Spinal cord (tissue), 9 donors: ENCODE measurements at regions not wholly inside any gene's neighbourhood (a gene's known extent, or its start where the extent isn't known, plus 50 kb on each side); places are given as distances from the start of the nearest gene placed in this dataset.

Experiments used
- DNase-seq, 6 donors: peaks; one replicate each; pipeline versions ENCODE4 v3.0.0 to v3.0.0-alpha.2; 2013 to 2015; ENCODE audit warnings: low spot score in 6 of 6, low read depth in 4 of 6
- H3K27ac ChIP-seq: one replicate; pipeline ENCODE4 v1.5.1; 2013; ENCODE audit warnings: low read depth, low read length, control low read depth
- H3K27me3 ChIP-seq: one replicate; pipeline ENCODE4 v1.6.1; 2013; ENCODE audit warnings: low read length; ENCODE audit not compliant: control insufficient read depth, insufficient read depth
- H3K36me3 ChIP-seq: one replicate; pipeline ENCODE4 v1.6.1; 2013; ENCODE audit warnings: low read length; ENCODE audit not compliant: control insufficient read depth, insufficient read depth
- H3K4me1 ChIP-seq: one replicate; pipeline ENCODE4 v1.6.1; 2013; ENCODE audit warnings: low read length; ENCODE audit not compliant: control insufficient read depth, insufficient read depth
- H3K4me3 ChIP-seq: one replicate; pipeline ENCODE4 v1.5.1; 2013; ENCODE audit warnings: low read depth, low read length, control low read depth
- H3K9me3 ChIP-seq: one replicate; pipeline ENCODE4 v1.6.1; 2013; ENCODE audit warnings: low read length; ENCODE audit not compliant: control insufficient read depth, insufficient read depth
- WGBS: methylation state at CpG from one replicate; pipeline ENCODE4 v1.1.5; 2013; ENCODE audit warnings: missing lambda C conversion rate; ENCODE audit not compliant: insufficient coverage; 5-methylcytosine and 5-hydroxymethylcytosine counted together
- donor health status: healthy.

GRCh38 chr4:122537388-122538135 lies 81.0 kb upstream of the IL2 start:
- H3K9me3 ChIP-seq: no peaks in the 10 kb centered on the region
- no peaks in the 10 kb centered on the region for H3K4me1 ChIP-seq
- no peak overlapping the region for H3K4me3 ChIP-seq
- H3K27me3 ChIP-seq: no peaks in the 10 kb centered on the region
- no peak overlapping the region for H3K27ac ChIP-seq
- 44% methylated on average over 1 of the region's 2 CpGs for WGBS
- peak in 1 of 6 donors; percentile 6 for DNase-seq
- no peaks in the 10 kb centered on the region for H3K36me3 ChIP-seq

GRCh38 chr4:122536001-122536400 lies 79.5 kb upstream of the IL2 start:
- DNase-seq: no peak
- H3K4me1 ChIP-seq: no peaks in the 10 kb centered on the region
- no peaks in the 10 kb centered on the region for H3K36me3 ChIP-seq
- no CpG with 5 or more reads among the region's 1 CpG for WGBS
- H3K27ac ChIP-seq: no peak overlapping the region
- no peaks in the 10 kb centered on the region for H3K9me3 ChIP-seq
- no peaks in the 10 kb centered on the region for H3K27me3 ChIP-seq
- no peak overlapping the region for H3K4me3 ChIP-seq

GRCh38 chr4:122534776-122535175 lies 78.3 kb upstream of the IL2 start:
- no peak for DNase-seq
- H3K36me3 ChIP-seq: no peaks in the 10 kb centered on the region
- no peaks in the 10 kb centered on the region for H3K4me1 ChIP-seq
- no peaks in the 10 kb centered on the region for H3K27me3 ChIP-seq
- no peaks in the 10 kb centered on the region for H3K9me3 ChIP-seq
- H3K4me3 ChIP-seq: no peak overlapping the region
- H3K27ac ChIP-seq: no peak overlapping the region

- no peaks in the 10 kb centered on the region for H3K27me3 ChIP-seq
- no peak for DNase-seq
- WGBS: 80% methylated on average over 1 of the region's 2 CpGs
- no peak overlapping the region for H3K27ac ChIP-seq
- no peak overlapping the region for H3K4me3 ChIP-seq
- H3K36me3 ChIP-seq: no peaks in the 10 kb centered on the region
- no peaks in the 10 kb centered on the region for H3K4me1 ChIP-seq
- H3K9me3 ChIP-seq: no peaks in the 10 kb centered on the region
These were observed 77.3 kb upstream of the IL2 start for GRCh38 chr4:122533841-122534240.

GRCh38 chr4:122532766-122533165 lies 76.2 kb upstream of the IL2 start:
- Histone ChIP-seq H3K27ac (no peak overlapping the region), H3K9me3 (no peaks in the 10 kb centered on the region), H3K36me3 (no peaks in the 10 kb centered on the region), H3K4me1 (no peaks in the 10 kb centered on the region), H3K4me3 (no peak overlapping the region), H3K27me3 (no peaks in the 10 kb centered on the region)
- DNase-seq: no peak
- 60% methylated on average over 1 of the region's 2 CpGs for WGBS

- 89% methylated on average over 2 of the region's 3 CpGs for WGBS
These were observed 75.0 kb upstream of the IL2 start for GRCh38 chr4:122531514-122531913.

GRCh38 chr4:122531038-122531437 lies 74.5 kb upstream of the IL2 start:
- H3K36me3 ChIP-seq: no peaks in the 10 kb centered on the region
- H3K4me1 ChIP-seq: no peaks in the 10 kb centered on the region
- H3K27ac ChIP-seq: no peak overlapping the region
- no peak overlapping the region for H3K4me3 ChIP-seq
- WGBS: no CpG with 5 or more reads among the region's 1 CpG
- no peaks in the 10 kb centered on the region for H3K27me3 ChIP-seq
- no peaks in the 10 kb centered on the region for H3K9me3 ChIP-seq
- DNase-seq: no peak

More at GRCh38 chr4:122531514-122531913, 75.0 kb upstream of the IL2 start:
- H3K4me1 ChIP-seq: no peaks in the 10 kb centered on the region
- no peaks in the 10 kb centered on the region for H3K9me3 ChIP-seq
- DNase-seq: no peak
- no peaks in the 10 kb centered on the region for H3K36me3 ChIP-seq
- H3K27me3 ChIP-seq: no peaks in the 10 kb centered on the region
- H3K27ac ChIP-seq: no peak overlapping the region
- no peak overlapping the region for H3K4me3 ChIP-seq

GRCh38 chr4:122528879-122529278 lies 72.4 kb upstream of the IL2 start:
- H3K27ac ChIP-seq: no peak overlapping the region
- H3K9me3 ChIP-seq: no peaks in the 10 kb centered on the region
- 40% methylated on average over 1 of the region's 3 CpGs for WGBS
- H3K27me3 ChIP-seq: no peaks in the 10 kb centered on the region
- no peak overlapping the region for H3K4me3 ChIP-seq
- no peaks in the 10 kb centered on the region for H3K36me3 ChIP-seq
- H3K4me1 ChIP-seq: no peaks in the 10 kb centered on the region
- DNase-seq: no peak

GRCh38 chr4:122525865-122526264 lies 69.3 kb upstream of the IL2 start:
- Histone ChIP-seq H3K4me1 (no peaks in the 10 kb centered on the region), H3K27ac (no peak overlapping the region), H3K9me3 (no peaks in the 10 kb centered on the region), H3K4me3 (no peak overlapping the region), H3K36me3 (no peaks in the 10 kb centered on the region), H3K27me3 (no peaks in the 10 kb centered on the region)
- DNase-seq: no peak
- no CpG with 5 or more reads among the region's 1 CpG for WGBS

- no peak for DNase-seq
- Histone ChIP-seq H3K9me3 (no peaks in the 10 kb centered on the region), H3K27me3 (no peaks in the 10 kb centered on the region), H3K4me3 (no peak overlapping the region), H3K36me3 (no peaks in the 10 kb centered on the region), H3K27ac (no peak overlapping the region), H3K4me1 (no peaks in the 10 kb centered on the region)
These were observed 67.7 kb upstream of the IL2 start for GRCh38 chr4:122524176-122524575.
